Testis (tissue), 2 donors: ENCODE measurements at regions not wholly inside any gene's neighbourhood (a gene's known extent, or its start where the extent isn't known, plus 50 kb on each side); places are given as distances from the start of the nearest gene placed in this dataset.

Experiments used
- DNase-seq: peaks from one replicate; pipeline ENCODE4 v3.0.0-alpha.2; 2019
- H3K27ac ChIP-seq, 2 donors: fragments of 200-600 bp; sonication (generic); one replicate each; pipeline ENCODE4 v1.5.1; 2019
- H3K27me3 ChIP-seq: fragments of 200-600 bp; sonication (generic); one replicate; pipeline ENCODE4 v1.5.1; 2019
- H3K36me3 ChIP-seq: fragments of 200-600 bp; sonication (generic); one replicate; pipeline ENCODE4 v1.5.1; 2017; ENCODE audit warnings: low read depth; ENCODE audit errors: missing control alignments
- H3K4me1 ChIP-seq: fragments of 200-600 bp; sonication (generic); one replicate; pipeline ENCODE4 v1.5.1; 2019
- H3K4me3 ChIP-seq, 2 donors: fragments of 200-600 bp; sonication (generic); one replicate each; pipeline ENCODE4 v1.5.1; 2017 to 2019
- H3K9me3 ChIP-seq: fragments of 200-600 bp; sonication (generic); one replicate; pipeline ENCODE4 v1.5.1; 2017
- CTCF ChIP-seq, 3 experiments: fragments of 450-650 bp in 2 of 3; fragments of 200-600 bp in 1 of 3; sonication (generic) in 1 of 3; IDR thresholded peaks; one replicate each; pipeline ENCODE4 v1.5.1; 2016 to 2019; ENCODE audit warnings: antibody characterized with exemption in 3 of 3, mild to moderate bottlenecking in 2 of 3, moderate library complexity in 1 of 3
- POLR2A ChIP-seq: fragments of 450-650 bp; IDR thresholded peaks from one replicate; pipeline ENCODE4 v1.6.1; 2017; ENCODE audit warnings: antibody characterized with exemption, mild to moderate bottlenecking, moderate library complexity
- WGBS, 2 donors: methylation state at CpG; one replicate each; pipeline ENCODE4 v1.1.5; 2018; 5-methylcytosine and 5-hydroxymethylcytosine counted together
- intact Hi-C: fragments of 100-400 bp; cut with DNase I; formaldehyde crosslinking; loops from one replicate; pipeline ENCODE4 v1.15.1; 2023; ENCODE audit warnings: low total_unique reads

- H3K27me3 ChIP-seq: no peaks in the 10 kb centered on the region
- no peak overlapping the region for H3K4me3 ChIP-seq
- H3K27ac ChIP-seq: no peak overlapping the region
- TF ChIP-seq CTCF (IDR thresholded peaks at IDR 0.05): no peak
- no peak for TF ChIP-seq POLR2A
- intact Hi-C loops: no loop called here
- DNase-seq: no peak
- H3K9me3 ChIP-seq: no peaks in the 10 kb centered on the region
- peaks cover 6% of the 10 kb centered on the region for H3K4me1 ChIP-seq
- 89 to 93% methylated on average over 10 of the region's 10 CpGs for WGBS, 2 donors
- no peaks in the 10 kb centered on the region for H3K36me3 ChIP-seq
Observed at GRCh38 chr11:76260296-76260925, 54.1 kb upstream of the WNT11 start.

- Histone ChIP-seq H3K27ac (no peak overlapping the region), H3K9me3 (no peaks in the 10 kb centered on the region), H3K27me3 (no peaks in the 10 kb centered on the region), H3K4me1 (no peaks in the 10 kb centered on the region), H3K36me3 (no peaks in the 10 kb centered on the region), H3K4me3 (no peak overlapping the region)
- no peak for TF ChIP-seq CTCF (IDR thresholded peaks at IDR 0.05)
- intact Hi-C loops: no loop called here
- no peak for DNase-seq
Observed at GRCh38 chr11:76259299-76259908, 53.1 kb upstream of the WNT11 start.

- no peaks in the 10 kb centered on the region for H3K4me1 ChIP-seq
- WGBS, 2 donors: 71 to 77% methylated on average over 11 to 15 of the region's 15 CpGs
- H3K27me3 ChIP-seq: no peaks in the 10 kb centered on the region
- no peaks in the 10 kb centered on the region for H3K36me3 ChIP-seq
- no peak for DNase-seq
- no peak overlapping the region for H3K27ac ChIP-seq
- intact Hi-C loops: no loop called here
- TF ChIP-seq CTCF (IDR thresholded peaks at IDR 0.05): no peak
- TF ChIP-seq POLR2A: no peak
- no peaks in the 10 kb centered on the region for H3K9me3 ChIP-seq
- no peak overlapping the region for H3K4me3 ChIP-seq
Observed at GRCh38 chr11:76257074-76257719, 50.9 kb upstream of the WNT11 start.

DNA sequence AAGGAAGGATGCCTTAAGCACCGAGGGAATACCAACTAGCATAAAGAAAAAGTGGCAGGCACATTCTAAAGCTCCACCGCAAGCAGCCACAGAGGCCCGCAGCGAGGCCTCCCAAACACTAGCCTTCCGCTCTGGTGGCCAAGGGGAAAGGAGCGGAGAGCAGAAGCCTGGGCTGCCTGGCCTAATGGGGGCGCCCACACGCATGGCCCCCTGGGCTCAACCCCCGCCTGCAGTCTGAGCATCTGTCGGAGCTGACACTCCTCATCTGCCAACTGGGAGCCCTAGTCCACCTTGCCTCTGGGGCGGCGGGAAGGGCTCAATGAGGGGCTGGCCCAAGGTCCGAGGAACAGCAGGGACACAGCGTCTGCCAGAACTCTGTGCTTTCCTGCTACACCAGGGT lies 50.1 kb upstream of the WNT11 start:
- no peak for DNase-seq
- intact Hi-C loops: no loop called here
- Histone ChIP-seq H3K4me1 (no peaks in the 10 kb centered on the region), H3K4me3 (no peak overlapping the region), H3K27me3 (no peaks in the 10 kb centered on the region), H3K36me3 (no peaks in the 10 kb centered on the region), H3K27ac (no peak overlapping the region), H3K9me3 (no peaks in the 10 kb centered on the region)
- TF ChIP-seq POLR2A (no peak), CTCF (IDR thresholded peaks at IDR 0.05) (no peak)
- 80 to 85% methylated on average over 8 to 14 of the region's 14 CpGs for WGBS, 2 donors
